ENCODE measurements at regions not wholly inside any gene's neighbourhood (a gene's known extent, or its start where the extent isn't known, plus 50 kb on each side); places are given as distances from the start of the nearest gene placed in this dataset.

DNA sequence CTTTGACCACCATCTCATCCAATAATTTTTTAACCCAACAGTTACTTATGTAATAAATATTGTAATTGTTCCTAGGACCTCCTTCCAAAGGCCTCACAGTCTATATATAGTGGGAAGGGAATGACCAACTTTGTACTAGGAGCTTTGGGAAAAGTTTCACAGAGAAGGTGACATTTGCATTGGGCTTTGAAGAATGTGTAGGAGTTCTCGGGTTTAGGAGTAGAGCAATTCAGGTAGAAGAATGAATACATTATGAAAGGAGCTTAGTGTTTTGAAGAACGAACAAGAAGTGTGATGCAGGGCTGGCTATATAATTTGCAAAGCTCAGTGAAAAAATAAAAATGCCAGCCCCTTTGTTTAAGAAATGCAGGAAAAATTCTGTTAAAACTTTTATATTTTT, 330.4 kb upstream of the DEPDC1 start:
- TF ChIP-seq EZH2 (IDR thresholded peaks at IDR 0.05; ENCODE audit: insufficient read depth, poor library complexity, severe bottlenecking) (no peak), EZH2phosphoT487 (IDR thresholded peaks at IDR 0.05; ENCODE audit: insufficient read depth, low read depth) (no peak)

Measured in GM23248 (cell line).